Activated CD8-positive, alpha-beta memory T cell treated with anti-CD3 and anti-CD28 coated beads for 36 hours (primary cell): ENCODE measurements at regions not wholly inside any gene's neighbourhood (a gene's known extent, or its start where the extent isn't known, plus 50 kb on each side); places are given as distances from the start of the nearest gene placed in this dataset.
"Not testable (repeated sequence)": the region's sequence is repeated elsewhere in the genome, so short reads cannot be mapped to it uniquely, and the experiment has no call there.

Experiments used
- CTCF ChIA-PET: fragments of 350-600 bp; sonication (Branson Sonifier 250); formaldehyde crosslinking; loops from one replicate; lab custom pipeline; 2021; ENCODE audit warnings: antibody characterized with exemption; lab: Charles Lee
- POLR2A ChIA-PET: fragments of 350-600 bp; sonication (Branson Sonifier 250); formaldehyde crosslinking; loops from one replicate; lab custom pipeline; 2021; ENCODE audit warnings: antibody characterized with exemption; lab: Charles Lee

DNA sequence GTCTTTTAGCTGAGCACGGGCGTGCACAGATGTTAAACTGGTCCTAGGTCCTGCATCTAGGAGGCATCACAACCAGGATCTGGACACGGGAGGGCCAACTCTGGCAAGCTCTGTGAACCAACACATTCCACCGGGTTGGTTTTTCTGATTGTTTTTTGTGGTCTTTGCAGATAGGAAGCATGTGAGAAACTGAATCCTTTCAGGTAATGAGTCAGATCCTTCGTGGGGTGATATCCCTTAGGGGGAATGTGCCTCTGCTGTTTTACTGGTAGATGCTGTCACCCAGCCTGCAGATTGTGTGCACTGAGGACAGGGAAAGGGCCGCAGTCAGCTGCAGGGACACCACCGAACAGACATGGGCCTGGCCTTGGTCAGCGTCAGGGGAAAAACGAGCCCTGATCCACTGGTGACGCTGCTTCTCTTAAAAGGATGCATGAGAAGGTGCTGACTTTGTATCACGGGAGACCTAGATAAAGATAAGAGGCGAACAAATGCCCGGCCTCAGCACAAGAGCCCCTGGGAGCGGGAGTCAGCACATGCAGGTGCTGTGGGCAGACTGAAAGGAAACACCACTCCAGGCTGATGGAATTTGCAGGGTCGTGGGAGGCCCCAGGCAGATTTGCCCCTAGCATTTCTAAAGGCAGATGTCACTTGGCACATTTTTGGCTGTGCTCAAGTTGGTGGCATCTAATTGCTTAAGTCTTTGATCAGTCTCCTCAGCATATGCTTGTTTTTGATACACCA is 51.1 kb downstream of the DOP1B start:
- CTCF ChIA-PET, result interaction anchor here (1.4 kb wide), 1 partner anchor 66 kb away, joined by 4 read pairs; no protein-coding TSS in a partner anchor
- POLR2A ChIA-PET, result no interaction called here

DNA sequence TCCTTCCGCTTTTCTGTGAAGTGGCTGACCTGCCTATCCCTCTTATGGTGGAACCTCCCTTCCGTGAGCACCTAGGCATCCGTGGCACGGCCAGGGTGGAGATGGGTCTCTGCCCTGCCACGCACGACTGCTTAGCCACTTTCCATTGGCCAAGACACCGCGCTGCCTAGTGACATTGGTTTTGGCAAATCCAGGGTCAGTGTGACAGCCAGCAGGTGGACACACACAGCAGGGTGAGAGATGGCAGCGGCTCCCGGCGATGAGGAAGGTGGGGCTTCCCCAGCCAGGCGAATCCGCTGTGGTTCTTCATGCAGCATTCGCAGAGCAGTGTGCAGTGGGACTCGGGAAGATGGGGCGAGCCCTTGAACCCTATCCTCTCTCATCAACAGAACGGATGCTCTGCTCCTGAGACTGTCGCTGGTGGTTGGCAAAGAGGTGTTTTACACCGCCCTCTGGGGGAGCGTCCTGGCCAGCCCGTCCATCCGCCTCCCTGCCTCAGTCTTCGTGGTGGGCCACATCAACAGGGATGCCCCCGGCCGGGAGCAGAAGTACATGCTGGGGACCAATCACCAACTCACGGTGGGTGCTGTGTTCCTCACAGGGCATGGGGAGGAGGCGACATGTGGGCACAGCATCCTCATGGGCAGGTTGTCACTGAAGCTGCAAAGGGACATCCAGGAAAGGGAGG is 51.8 kb downstream of the DOP1B start:
- POLR2A ChIA-PET, result no interaction called here
- CTCF ChIA-PET, result no interaction called here

DNA sequence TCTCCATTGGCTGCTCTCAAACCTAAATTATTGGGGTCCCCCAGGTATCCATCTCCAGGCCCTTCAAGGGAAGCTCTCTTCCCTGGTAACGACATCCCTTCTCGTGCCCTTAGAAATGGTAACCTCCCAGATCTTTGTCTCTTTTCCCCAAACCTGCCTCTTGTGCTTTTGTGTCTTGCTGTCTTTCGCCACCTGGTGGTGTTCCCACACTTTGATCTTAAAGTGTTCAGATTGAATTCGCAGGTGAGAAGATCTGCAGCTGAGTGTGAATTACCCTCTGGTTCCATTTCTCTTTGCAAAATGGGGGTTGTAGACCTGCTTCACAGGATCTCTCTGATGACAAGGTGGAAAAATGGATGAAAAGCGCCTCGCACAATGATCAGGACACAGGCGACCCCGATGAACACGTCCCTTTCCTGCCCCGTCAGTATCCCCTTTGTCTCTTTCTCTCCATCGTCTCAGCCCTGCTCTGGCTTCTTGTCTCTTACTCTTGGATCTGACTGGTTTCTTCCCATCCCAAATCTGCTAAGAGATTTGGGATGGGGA is 53.1 kb downstream of the DOP1B start:
- ChIA-PET POLR2A (no interaction called here), CTCF (interaction anchor here (0.6 to 1.8 kb wide), 6 partner anchors 9 to 102 kb away, joined by 3 to 8 read pairs (median 4); no protein-coding TSS in a partner anchor)

DNA sequence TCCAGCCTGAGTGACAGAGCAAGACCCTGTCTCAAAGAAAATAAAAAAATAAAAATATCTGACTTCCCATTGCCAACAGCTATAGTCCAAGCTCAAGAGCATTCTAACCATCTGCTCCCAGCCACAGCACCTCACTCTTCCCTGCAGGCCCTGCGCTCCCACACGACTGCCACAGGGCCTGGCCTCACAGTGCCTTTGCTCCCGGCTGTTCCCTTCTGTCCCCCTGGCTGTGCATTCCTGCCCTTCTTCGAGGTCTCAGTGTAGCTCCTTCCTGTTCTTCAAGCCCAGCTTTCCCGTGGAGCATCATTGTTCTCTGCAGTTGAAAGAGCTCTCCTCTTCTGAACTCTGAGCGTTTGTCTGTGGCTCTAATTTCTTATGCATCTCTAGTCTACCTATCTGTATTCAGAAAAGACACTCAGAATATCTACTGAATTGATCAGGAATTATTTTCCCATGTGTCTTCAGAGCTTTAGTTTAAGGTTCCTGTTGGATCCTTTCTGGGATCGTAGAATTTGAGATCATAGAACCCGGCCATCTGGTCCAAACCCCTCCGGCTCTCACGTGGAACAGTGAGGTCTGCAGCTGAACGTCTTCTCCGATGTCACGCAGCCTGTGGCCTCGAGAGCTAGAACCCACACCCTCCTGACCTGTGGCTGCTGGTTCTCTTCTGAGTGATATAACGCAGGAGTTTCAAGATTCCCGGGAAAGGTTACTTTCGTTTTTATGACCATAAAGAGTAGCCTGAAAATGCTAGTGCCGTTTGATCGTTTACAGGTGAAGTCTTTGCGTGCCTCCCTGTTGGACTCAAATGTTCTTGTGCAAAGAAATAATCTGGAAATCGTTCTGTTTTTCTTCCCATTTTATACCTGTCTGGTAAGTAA is 54.4 kb downstream of the DOP1B start:
- POLR2A ChIA-PET, result no interaction called here

DNA sequence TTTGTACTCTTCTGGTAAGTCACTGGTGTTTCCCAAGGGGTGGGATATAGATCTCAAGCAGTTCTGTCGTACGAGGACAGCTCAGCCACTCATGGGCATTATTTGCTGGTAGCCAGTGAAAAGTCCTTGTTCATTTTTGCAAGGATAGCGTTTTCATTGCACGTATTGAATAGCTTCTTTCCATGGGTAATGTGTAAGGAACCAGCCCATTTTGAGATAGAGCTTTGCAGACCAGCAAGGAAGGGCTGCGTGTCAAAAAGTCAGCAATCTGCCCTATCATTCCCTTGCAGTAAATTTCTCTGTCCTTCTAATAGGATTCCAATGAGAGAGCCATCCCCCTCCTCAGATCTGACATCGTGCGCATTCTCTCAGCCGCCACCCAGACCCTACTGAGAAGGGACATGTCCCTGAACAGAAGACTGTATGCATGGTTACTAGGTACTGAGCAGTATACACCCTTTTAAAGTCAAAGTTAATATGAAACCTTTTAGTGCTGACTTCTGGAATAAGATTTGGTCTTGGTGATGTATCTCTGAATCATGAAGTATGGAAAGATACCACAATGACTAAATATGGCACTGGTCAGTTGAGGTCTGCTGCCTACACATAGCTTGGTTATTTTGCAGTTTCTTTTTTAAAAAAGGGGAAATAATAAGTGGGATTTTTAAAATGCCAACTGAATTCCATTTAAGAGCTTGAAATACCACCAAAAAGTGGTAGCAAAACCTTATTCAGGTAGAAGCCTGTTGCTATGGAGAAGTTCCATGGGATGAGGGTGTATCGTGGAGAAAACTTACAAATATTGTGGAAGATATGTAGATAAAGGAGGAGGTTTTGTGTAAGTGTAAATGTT is 55.3 kb downstream of the DOP1B start:
- ChIA-PET POLR2A (no interaction called here), CTCF (interaction anchor here (1.2 kb wide), 1 partner anchor 30 kb away, joined by 3 read pairs; no protein-coding TSS in a partner anchor)

More for the DNA sequence above, 54.4 kb downstream of the DOP1B start:
- CTCF ChIA-PET, result interaction anchor here (1.0 to 1.8 kb wide), 4 partner anchors 31 to 71 kb away, joined by 3 to 4 read pairs (median 4); no protein-coding TSS in a partner anchor

DNA sequence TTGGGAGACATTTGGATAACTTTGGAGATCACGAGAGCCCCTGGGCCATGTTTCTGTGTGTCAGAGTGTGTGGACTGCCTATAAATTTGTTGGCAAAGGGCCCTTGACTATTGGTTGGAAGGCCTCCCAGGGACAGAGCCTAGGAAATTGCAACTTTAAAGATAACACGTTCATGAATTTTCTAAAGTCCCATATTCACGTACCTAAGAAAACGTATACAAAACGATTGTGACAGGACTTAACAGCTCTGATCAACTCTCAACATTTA is 55.8 kb downstream of the DOP1B start:
- ChIA-PET CTCF (no interaction called here), POLR2A (no interaction called here)

DNA sequence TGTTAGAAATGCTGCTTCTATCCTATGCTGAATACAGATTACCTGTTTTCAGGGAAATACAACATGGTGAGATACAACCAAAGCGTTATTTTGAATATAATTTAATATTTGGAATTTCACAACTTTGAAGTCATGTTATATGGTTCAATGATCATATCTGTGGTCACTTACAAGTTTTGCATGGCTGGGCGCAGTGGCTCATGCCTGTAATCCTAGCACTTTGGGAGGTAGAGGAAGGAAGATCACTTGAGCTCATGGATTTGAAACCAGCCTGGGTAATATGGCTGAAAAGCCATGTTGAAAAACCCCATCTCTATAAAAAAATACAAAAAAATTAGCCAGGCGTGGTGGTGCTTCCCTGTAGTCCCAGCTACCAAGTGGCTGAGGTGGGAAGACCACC is 57.9 kb downstream of the DOP1B start:
- POLR2A ChIA-PET, result interaction anchor here (0.9 kb wide), 1 partner anchor 13 kb away, joined by 3 read pairs; no protein-coding TSS in a partner anchor
- CTCF ChIA-PET, result no interaction called here

DNA sequence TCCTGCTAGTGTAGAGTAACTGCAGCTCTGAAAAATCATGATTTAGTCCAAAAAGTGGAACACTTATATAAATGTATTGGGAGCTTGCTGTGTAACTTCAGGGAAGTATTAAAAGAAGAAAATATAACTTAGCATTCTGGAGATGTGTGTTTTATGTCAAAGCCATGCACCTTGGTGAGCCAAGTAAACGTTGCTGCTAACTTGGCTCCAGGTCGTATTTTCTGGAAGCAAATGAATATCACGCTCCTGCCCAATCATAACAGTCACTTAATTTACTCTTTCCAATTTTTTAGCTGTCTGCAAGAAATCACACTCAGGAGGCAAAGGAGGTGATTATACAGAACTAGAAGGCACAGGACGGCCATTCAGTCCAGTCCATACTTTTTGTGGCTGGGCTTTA is 61.1 kb downstream of the DOP1B start:
- ChIA-PET CTCF (interaction anchor here (1.4 kb wide), 1 partner anchor 8 kb away, joined by 3 read pairs; no protein-coding TSS in a partner anchor), POLR2A (no interaction called here)

DNA sequence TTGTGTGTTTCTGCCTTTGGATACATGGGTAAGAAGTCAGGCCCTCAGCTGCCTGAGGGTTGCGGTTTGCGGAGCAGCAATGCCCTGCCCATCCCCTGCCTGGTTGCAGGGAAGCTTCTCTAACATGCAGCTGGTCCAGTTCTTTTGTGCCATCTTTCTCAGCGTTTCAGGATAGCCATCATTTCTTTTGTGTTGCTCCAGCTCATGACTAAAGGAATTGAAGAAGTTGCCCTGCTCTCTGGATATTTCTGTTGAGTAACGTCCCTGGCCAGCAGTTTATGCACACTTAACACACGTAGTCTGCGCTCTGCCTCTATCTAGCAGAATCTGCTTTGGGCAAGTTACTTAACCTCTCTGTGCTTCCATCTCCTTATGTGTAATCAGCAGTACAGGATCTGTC is 62.1 kb downstream of the DOP1B start:
- ChIA-PET CTCF (interaction anchor here (0.8 to 1.4 kb wide), 2 partner anchors 9 to 13 kb away, joined by 3 read pairs; no protein-coding TSS in a partner anchor), POLR2A (interaction anchor here (0.6 kb wide), 1 partner anchor 45 kb away, joined by 3 read pairs; no protein-coding TSS in a partner anchor)

DNA sequence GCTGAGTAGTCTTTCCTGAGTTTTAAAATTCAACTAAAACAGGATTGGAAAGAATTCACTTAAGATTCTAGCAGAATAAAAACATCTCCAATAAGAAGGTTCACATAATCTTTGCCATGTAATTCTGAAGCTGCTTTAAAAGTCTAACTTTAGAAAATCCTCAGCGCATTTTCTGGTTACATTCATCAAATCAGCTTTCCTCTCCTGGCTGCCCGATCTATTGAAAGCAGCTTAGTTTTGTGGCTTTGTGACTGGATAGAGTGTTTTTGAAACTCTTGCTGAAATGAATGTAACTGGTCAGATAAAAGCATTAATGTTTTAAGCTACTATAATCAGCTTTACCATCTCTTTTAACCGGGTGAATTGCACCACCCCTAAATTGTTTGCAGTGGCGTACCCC is 66.8 kb downstream of the DOP1B start:
- POLR2A ChIA-PET, result no interaction called here
- CTCF ChIA-PET, result interaction anchor here (1.0 kb wide), 1 partner anchor 107 kb away, joined by 4 read pairs; no protein-coding TSS in a partner anchor

DNA sequence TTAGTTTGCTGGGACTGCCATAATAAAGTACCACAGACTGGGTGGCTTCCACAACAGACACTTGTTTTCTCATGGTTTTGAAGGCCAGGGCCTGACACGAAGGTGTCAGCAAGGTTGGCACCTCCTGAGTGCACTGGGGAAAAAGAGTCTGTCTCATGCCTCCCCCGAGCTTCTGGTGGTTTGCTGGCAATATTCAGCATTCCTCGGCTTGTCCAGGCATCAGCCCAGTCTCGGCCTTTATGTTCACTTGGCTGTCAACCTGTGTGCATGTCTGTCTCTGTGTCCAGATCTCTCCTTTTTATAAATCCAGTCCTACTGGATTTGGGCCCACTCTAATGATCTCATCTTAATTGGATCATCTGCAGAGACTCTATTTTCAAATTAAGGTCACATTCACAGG is 72.6 kb downstream of the DOP1B start:
- ChIA-PET CTCF (no interaction called here), POLR2A (no interaction called here)

DNA sequence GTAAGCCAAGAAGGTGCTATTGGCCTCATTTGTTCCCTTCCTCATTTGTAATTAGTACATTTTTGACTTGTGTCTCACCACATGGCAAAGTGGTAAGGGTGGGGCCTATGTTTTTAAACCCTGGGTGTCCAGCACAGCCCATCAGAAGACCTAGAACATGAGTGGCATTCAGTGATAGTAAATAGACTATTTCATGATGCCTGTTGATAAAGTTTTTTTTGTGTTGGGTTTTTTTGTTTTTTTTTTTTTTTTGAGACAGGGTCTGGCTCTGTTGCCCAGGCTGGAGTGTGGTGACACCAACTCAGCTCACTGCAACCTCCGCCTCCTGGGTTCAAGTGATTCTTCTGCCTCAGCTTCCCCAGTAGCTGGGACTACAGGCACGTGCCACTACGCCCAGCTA is 74.8 kb downstream of the DOP1B start:
- POLR2A ChIA-PET, result not testable (repeated sequence)
- CTCF ChIA-PET, result interaction anchor here (0.7 kb wide), 1 partner anchor 90 kb away, joined by 3 read pairs; no protein-coding TSS in a partner anchor

DNA sequence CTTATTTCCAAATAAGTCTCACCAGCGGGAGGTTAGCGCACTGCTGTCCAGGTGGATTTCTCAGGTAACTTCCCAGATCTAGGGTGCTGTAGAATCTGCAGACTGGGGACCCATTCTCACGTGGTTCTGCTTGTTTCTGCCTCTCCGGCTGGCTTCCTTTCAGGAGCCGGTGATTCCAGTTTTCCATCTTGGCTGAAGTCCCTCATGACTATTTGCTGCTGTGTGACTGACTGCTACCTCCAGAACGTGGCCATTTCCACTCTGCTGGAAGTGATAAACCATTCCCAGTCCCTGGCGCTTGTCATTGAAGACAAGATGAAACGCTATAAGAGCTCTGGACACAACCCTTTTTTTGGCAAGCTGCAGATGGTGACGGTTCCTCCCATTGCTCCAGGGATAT is 76.0 kb downstream of the DOP1B start:
- CTCF ChIA-PET, result no interaction called here
- POLR2A ChIA-PET, result no interaction called here

DNA sequence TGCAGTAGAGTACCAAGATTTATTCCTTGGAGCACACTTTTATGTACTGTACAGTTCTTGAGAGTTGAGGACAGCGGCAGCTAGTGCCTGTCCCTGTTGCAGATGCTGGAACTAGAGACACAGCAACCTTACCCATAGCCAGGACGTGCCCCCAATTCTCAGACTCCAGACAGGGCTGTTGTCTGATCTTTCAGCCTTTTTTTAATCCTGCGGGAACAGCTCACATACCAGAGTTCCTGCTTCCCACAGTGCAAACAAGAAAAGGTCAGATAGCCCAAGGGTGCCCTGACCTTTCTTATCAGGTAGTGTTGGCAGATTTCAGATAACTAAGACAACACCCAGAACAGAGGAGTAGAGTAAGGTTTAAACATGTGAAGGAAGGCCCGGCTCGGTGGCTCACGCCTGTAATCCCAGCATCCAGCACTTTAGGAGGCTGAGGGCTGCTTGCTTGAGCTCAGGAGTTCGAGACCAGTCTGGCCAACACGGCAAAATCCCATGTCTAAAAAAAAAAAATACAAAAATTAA is 78.5 kb downstream of the DOP1B start:
- POLR2A ChIA-PET, result no interaction called here
- CTCF ChIA-PET, result no interaction called here

DNA sequence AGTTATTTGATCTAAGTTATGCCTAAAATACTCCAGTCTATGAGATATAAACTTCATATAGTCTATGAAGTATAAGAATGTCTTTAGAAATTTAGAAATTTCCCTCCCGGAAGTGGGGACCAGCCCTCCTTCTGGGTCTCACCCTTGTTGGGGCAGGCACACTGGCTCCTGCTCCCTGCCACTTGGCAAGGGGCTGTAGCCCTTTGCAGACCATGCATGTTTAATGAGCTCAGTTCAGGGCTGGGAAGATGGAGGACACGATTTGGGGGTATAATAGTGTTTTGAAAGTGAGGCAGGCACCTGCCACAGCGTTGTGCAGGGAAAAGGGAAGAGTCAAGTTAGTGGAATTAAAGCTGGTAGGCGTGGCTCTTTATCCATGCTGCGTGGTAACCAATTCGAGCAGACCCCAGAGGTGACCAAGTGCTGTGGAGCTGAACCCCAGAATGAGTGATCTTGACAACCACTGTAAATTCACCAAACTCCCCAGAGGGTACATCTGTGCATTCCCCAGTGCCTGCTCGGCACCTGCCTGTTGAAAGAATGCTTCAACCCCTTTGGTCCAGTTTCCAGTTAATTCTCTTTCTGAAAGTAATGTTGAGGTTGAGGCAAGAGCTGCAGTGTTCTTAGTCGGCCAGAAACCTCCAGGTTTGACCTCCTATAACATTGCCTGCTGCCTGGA is 79.6 kb downstream of the DOP1B start:
- CTCF ChIA-PET, result interaction anchor here (0.7 to 1.2 kb wide), 2 partner anchors 14 to 95 kb away, joined by 3 read pairs; no protein-coding TSS in a partner anchor
- POLR2A ChIA-PET, result no interaction called here

DNA sequence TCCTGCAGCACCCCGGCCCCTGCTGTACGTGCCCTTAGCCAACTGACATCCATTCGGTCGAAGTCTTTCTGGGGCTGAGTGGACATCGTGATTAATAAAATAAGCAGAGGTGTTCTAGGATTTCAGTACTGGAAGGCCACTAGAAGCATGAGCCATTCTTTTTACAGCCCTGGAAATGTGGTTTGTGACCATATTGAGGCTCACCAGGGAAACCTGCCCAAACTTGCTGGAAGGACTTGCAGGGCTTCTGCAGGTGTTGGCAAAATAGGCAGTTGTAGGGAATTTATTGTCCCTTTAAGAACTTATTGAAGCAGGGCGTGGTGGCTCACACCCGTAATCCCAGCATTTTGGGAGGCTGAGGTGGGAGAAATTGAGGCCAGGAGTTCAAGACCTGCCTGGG is 80.8 kb downstream of the DOP1B start:
- CTCF ChIA-PET, result no interaction called here
- POLR2A ChIA-PET, result no interaction called here

DNA sequence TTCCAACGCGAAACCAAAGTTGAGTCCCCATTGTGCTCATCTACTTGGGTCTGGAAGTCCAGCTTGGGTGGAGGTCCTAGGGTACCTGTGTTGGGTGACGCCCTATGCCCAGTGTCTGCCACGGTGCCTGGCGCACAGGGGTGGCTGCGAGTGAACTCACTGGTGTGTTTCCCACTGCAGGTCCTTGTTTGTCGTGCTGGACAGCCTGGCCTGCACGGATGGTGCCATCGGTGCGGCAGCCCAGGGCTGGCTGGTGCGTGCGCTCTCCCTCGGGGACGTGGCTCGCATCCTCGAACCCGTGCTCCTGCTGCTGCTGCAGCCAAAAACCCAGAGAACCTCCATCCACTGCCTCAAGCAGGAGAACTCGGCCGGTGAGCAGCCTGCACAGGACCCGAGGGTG is 80.4 kb upstream of the MORC3 start:
- ChIA-PET POLR2A (no interaction called here), CTCF (no interaction called here)

DNA sequence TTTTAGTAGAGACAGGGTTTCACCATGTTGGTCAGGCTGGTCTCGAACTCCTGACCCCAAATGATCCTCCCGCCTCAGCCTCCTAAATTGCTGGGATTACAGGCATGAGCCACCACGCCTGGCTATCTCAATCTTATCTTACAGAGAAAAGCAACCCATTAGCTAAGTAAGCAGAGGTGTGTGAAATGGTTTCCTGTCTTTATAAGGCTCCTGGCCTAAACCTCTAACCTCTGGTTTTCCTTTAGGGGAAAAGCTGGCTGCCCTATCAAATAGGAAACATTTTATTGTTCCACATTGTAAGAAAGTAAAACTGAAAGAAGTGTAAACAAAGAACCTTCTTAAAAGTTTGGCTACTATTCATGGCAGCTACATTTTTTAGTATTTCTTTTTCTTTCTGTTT is 78.3 kb upstream of the MORC3 start:
- ChIA-PET CTCF (interaction anchor here (0.7 to 1.2 kb wide), 2 partner anchors 30 to 34 kb away, joined by 3 read pairs; no protein-coding TSS in a partner anchor), POLR2A (no interaction called here)
